Progenitor cell of endocrine pancreas (in vitro differentiated cells): ENCODE measurements at regions not wholly inside any gene's neighbourhood (a gene's known extent, or its start where the extent isn't known, plus 50 kb on each side); places are given as distances from the start of the nearest gene placed in this dataset.

Experiments used
- DNase-seq: peaks from one replicate; pipeline ENCODE4 v3.0.0; 2021; ENCODE audit warnings: low spot score; ENCODE audit not compliant: unreplicated experiment
- H3K27ac Mint-ChIP-seq: 2 replicates; pipeline ENCODE4 v1.8.0; 2021; ENCODE audit warnings: mild to moderate bottlenecking, moderate library complexity, mixed read lengths
- H3K27me3 Mint-ChIP-seq: 2 replicates; pipeline ENCODE4 v1.8.0; 2021; ENCODE audit warnings: mixed read lengths
- H3K36me3 Mint-ChIP-seq: 2 replicates; pipeline ENCODE4 v1.8.0; 2022; ENCODE audit warnings: mixed read lengths; ENCODE audit not compliant: insufficient read depth
- H3K4me1 Mint-ChIP-seq: 2 replicates; pipeline ENCODE4 v1.8.0; 2021; ENCODE audit warnings: low read depth, mixed read lengths
- H3K4me3 Mint-ChIP-seq: 2 replicates; pipeline ENCODE4 v1.8.0; 2021; ENCODE audit warnings: low read depth, mild to moderate bottlenecking, moderate library complexity, mixed read lengths
- H3K9me3 Mint-ChIP-seq: 2 replicates; pipeline ENCODE4 v1.8.0; 2021; ENCODE audit warnings: low read depth, mixed read lengths
- TF ChIP-seq, protein P1 (sequence below): fragments of 200-600 bp; sonication (generic); IDR thresholded peaks from one replicate; pipeline ENCODE4 v1.5.0; 2021; ENCODE audit warnings: antibody characterized with exemption, mild to moderate bottlenecking; ENCODE audit not compliant: unreplicated experiment

GRCh38 chr14:51318813-51319597 is 79.0 kb downstream of the TMX1 start:
- no peak overlapping the region for H3K4me3 Mint-ChIP-seq
- no peak overlapping the region for H3K27ac Mint-ChIP-seq
- H3K4me1 Mint-ChIP-seq: peaks cover 15% of the 10 kb centered on the region
- DNase-seq: no peak
- H3K27me3 Mint-ChIP-seq: no peaks in the 10 kb centered on the region
- H3K9me3 Mint-ChIP-seq: no peaks in the 10 kb centered on the region
- TF ChIP-seq, protein P1, sequence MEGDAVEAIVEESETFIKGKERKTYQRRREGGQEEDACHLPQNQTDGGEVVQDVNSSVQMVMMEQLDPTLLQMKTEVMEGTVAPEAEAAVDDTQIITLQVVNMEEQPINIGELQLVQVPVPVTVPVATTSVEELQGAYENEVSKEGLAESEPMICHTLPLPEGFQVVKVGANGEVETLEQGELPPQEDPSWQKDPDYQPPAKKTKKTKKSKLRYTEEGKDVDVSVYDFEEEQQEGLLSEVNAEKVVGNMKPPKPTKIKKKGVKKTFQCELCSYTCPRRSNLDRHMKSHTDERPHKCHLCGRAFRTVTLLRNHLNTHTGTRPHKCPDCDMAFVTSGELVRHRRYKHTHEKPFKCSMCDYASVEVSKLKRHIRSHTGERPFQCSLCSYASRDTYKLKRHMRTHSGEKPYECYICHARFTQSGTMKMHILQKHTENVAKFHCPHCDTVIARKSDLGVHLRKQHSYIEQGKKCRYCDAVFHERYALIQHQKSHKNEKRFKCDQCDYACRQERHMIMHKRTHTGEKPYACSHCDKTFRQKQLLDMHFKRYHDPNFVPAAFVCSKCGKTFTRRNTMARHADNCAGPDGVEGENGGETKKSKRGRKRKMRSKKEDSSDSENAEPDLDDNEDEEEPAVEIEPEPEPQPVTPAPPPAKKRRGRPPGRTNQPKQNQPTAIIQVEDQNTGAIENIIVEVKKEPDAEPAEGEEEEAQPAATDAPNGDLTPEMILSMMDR: no peak
- H3K36me3 Mint-ChIP-seq: no peaks in the 10 kb centered on the region

DNA sequence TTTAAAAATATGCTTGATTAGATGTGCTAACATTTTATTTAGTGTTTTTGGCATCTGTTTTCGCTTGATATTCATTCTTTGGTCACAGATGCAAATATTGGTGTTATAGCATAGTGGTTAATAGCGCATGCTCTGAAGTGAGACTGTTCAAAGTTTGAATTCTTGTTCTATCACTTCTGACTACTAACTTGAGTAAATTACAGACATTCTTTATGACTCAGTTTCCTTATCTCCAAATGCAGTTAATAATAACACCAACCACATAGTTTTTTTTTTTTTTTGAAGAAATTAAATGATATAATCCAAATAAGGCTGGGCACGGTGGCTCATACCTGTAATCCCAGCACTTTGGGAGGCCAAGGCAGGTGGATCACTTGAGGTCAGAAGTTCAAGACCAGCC is 81.0 kb downstream of the TMX1 start:
- TF ChIP-seq, protein P1: no peak
- no peak for DNase-seq
- H3K27ac Mint-ChIP-seq: no peak overlapping the region
- peaks cover 15% of the 10 kb centered on the region for H3K4me1 Mint-ChIP-seq
- H3K4me3 Mint-ChIP-seq: no peak overlapping the region
- no peaks in the 10 kb centered on the region for H3K36me3 Mint-ChIP-seq
- H3K9me3 Mint-ChIP-seq: no peaks in the 10 kb centered on the region
- no peaks in the 10 kb centered on the region for H3K27me3 Mint-ChIP-seq

GRCh38 chr14:51323492-51323891 is 83.4 kb downstream of the TMX1 start:
- no peak for DNase-seq
- no peaks in the 10 kb centered on the region for H3K36me3 Mint-ChIP-seq
- peaks cover 23% of the 10 kb centered on the region for H3K4me1 Mint-ChIP-seq
- H3K4me3 Mint-ChIP-seq: no peak overlapping the region
- H3K27ac Mint-ChIP-seq: no peak overlapping the region
- no peaks in the 10 kb centered on the region for H3K9me3 Mint-ChIP-seq
- TF ChIP-seq, protein P1: no peak
- H3K27me3 Mint-ChIP-seq: peaks cover 13% of the 10 kb centered on the region

GRCh38 chr14:51327376-51327775 is 87.3 kb downstream of the TMX1 start:
- TF ChIP-seq, protein P1: no peak
- Mint-ChIP-seq H3K27ac (no peak overlapping the region), H3K4me1 (peaks cover 13% of the 10 kb centered on the region), H3K27me3 (peaks cover 15% of the 10 kb centered on the region), H3K36me3 (no peaks in the 10 kb centered on the region), H3K9me3 (no peaks in the 10 kb centered on the region), H3K4me3 (no peak overlapping the region)
- DNase-seq: no peak

GRCh38 chr14:51328064-51328771 is 88.2 kb downstream of the TMX1 start:
- Mint-ChIP-seq H3K4me3 (no peak overlapping the region), H3K4me1 (peaks cover 13% of the 10 kb centered on the region), H3K27ac (no peak overlapping the region), H3K27me3 (peaks cover 15% of the 10 kb centered on the region), H3K36me3 (no peaks in the 10 kb centered on the region), H3K9me3 (no peaks in the 10 kb centered on the region)
- no peak for DNase-seq
- TF ChIP-seq, protein P1: no peak
